ENCODE measurements at regions not wholly inside any gene's neighbourhood (a gene's known extent, or its start where the extent isn't known, plus 50 kb on each side); places are given as distances from the start of the nearest gene placed in this dataset.

GRCh38 chr7:12741951-12742575 lies 54.6 kb downstream of the ARL4A start:
- no peak for DNase-seq (ENCODE audit: low spot score)

- no peak for DNase-seq (ENCODE audit: low spot score)
Observed at GRCh38 chr7:12746211-12746610, 58.8 kb downstream of the ARL4A start.

GRCh38 chr7:12747687-12748306 lies 60.4 kb downstream of the ARL4A start:
- no peak for DNase-seq (ENCODE audit: low spot score)

GRCh38 chr7:12749069-12749468 lies 61.6 kb downstream of the ARL4A start:
- no peak for DNase-seq (ENCODE audit: low spot score)

- DNase-seq (ENCODE audit: low spot score), result no peak
Observed at GRCh38 chr7:12749746-12750145, 62.3 kb downstream of the ARL4A start.

GRCh38 chr7:12751764-12752163 lies 64.3 kb downstream of the ARL4A start:
- no peak for DNase-seq (ENCODE audit: low spot score)

- no peak for DNase-seq (ENCODE audit: low spot score)
Observed at GRCh38 chr7:12754179-12754578, 66.7 kb downstream of the ARL4A start.

GRCh38 chr7:12756821-12757220 lies 69.4 kb downstream of the ARL4A start:
- DNase-seq (ENCODE audit: low spot score), result no peak

- no peak for DNase-seq (ENCODE audit: low spot score)
Observed at GRCh38 chr7:12757443-12757842, 70.0 kb downstream of the ARL4A start.

- DNase-seq (ENCODE audit: low spot score), result no peak
Observed at GRCh38 chr7:12759151-12759550, 71.7 kb downstream of the ARL4A start.

- no peak for DNase-seq (ENCODE audit: low spot score)
Observed at GRCh38 chr7:12761111-12761510, 73.7 kb downstream of the ARL4A start.

GRCh38 chr7:12761691-12762090 lies 74.3 kb downstream of the ARL4A start:
- no peak for DNase-seq (ENCODE audit: low spot score)

GRCh38 chr7:12764458-12764891 lies 77.0 kb downstream of the ARL4A start:
- DNase-seq (ENCODE audit: low spot score), result no peak

GRCh38 chr7:12765431-12766100 lies 78.1 kb downstream of the ARL4A start:
- no peak for DNase-seq (ENCODE audit: low spot score)

- DNase-seq (ENCODE audit: low spot score), result no peak
Observed at GRCh38 chr7:12766416-12766815, 79.0 kb downstream of the ARL4A start.

GRCh38 chr7:12768948-12769347 lies 81.5 kb downstream of the ARL4A start:
- DNase-seq (ENCODE audit: low spot score), result no peak

GRCh38 chr7:12769444-12769843 lies 82.0 kb downstream of the ARL4A start:
- no peak for DNase-seq (ENCODE audit: low spot score)

GRCh38 chr7:12770227-12770975 lies 83.0 kb downstream of the ARL4A start:
- DNase-seq (ENCODE audit: low spot score), result peak; percentile 47

GRCh38 chr7:12771378-12771877 lies 84.0 kb downstream of the ARL4A start:
- peak; percentile 46 for DNase-seq (ENCODE audit: low spot score)

- no peak for DNase-seq (ENCODE audit: low spot score)
Observed at GRCh38 chr7:12772768-12773167, 85.3 kb downstream of the ARL4A start.

- no peak for DNase-seq (ENCODE audit: low spot score)
Observed at GRCh38 chr7:12777257-12777656, 89.8 kb downstream of the ARL4A start.

- DNase-seq (ENCODE audit: low spot score), result no peak
Observed at GRCh38 chr7:12779947-12780346, 92.5 kb downstream of the ARL4A start.

Measured in HT-29 (cell line).